ENCODE measurements at regions not wholly inside any gene's neighbourhood (a gene's known extent, or its start where the extent isn't known, plus 50 kb on each side); places are given as distances from the start of the nearest gene placed in this dataset.

DNA sequence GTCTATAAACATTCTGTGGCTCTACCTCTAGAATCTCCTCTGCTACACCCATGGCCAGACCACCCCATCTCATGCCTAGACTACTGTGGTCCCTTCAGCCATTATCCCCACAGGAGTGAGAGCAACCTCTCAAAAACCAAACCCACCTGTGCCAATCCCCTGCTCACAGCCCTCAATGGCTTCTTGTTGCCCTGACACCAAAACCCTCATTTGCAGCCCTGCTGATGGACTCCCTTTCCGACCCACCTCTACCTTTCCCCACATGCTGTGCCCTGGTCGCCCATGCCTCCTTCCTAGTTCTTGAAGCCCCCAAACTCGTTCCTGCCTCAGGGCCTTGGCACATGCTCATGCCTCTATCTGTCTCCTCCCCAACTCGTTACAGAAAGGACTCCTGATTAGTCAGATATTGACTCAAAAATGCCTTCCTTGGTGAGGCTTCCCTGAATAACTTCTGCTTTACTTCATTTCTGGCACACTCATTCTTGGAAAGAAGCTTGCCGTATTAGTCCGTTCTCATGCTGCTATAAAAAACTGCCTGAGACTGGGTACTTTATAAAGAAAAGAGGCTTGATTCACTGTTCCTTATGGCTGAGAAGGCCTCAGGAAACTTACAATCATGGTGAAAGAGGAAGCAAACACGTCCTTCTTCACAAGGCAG is 104.2 kb downstream of the TEX36 start:
- no peaks in the 10 kb centered on the region; the same call in 2 of the 3 replicates for H3K9me3 ChIP-seq (replicated peaks; ENCODE audit: control insufficient read depth, insufficient read depth, low read length)
- BruUV-seq (replicated peaks) = no TSS peak
- no peaks in the 10 kb centered on the region for H4K20me1 ChIP-seq (ENCODE audit: control insufficient read depth, insufficient read depth)
- FAIRE-seq (no peak), DNase-seq (ENCODE audit: low read depth, low spot score) (no peak), ATAC-seq (no peak)
- RAD21 ChIA-PET (ENCODE audit: unreplicated experiment) = no interaction called here
- H3K4me3 ChIP-seq = no peak overlapping the region
- H2AFZ ChIP-seq (ENCODE audit: control insufficient read depth, low read depth, low read length) = no peak overlapping the region
- H3K4me1 ChIP-seq (ENCODE audit: control insufficient read depth, insufficient read depth, low read length) = no peaks in the 10 kb centered on the region
- intact Hi-C loops (cut with micrococcal nuclease; ENCODE audit: unreplicated experiment) (no loop called here), in situ Hi-C loops (cut with MboI) (no loop called here)
- H3K4me2 ChIP-seq (ENCODE audit: control insufficient read depth, insufficient read depth) = no peak overlapping the region
- H3K9ac ChIP-seq (ENCODE audit: control insufficient read depth, insufficient read depth, low read length) = no peak overlapping the region
- H3K79me2 ChIP-seq (ENCODE audit: control insufficient read depth, insufficient read depth, low read length) = no peaks in the 10 kb centered on the region
- peaks cover 0 to 3% of the 10 kb centered on the region in 2 experiments; a peak in 2 of 4 replicates for H3K27me3 ChIP-seq (replicated peaks in 1 of 2; ENCODE audit: control insufficient read depth in 2 of 2, insufficient read depth in 2 of 2, low read length in 1 of 2)
- POLR2A ChIA-PET = no interaction called here
- no peak overlapping the region for H3K27ac ChIP-seq (ENCODE audit: control insufficient read depth, insufficient read depth)
- WGBS (ENCODE audit: insufficient coverage, insufficient replicate concordance, low lambda C conversion rate, missing lambda C conversion rate) = 1% methylated on average over 7 of the region's 7 CpGs
- no peaks in the 10 kb centered on the region for H3K36me3 ChIP-seq (ENCODE audit: control insufficient read depth in 2 of 2, insufficient read depth in 2 of 2, low read length in 1 of 2)
- SMC1A ChIA-PET (ENCODE audit: uncharacterized antibody, unreplicated experiment) = no interaction called here
- CTCF ChIA-PET = no interaction called here
- TF ChIP-seq MXI1 (IDR thresholded peaks at IDR 0.05; ENCODE audit: low read depth, low read length) (no peak), WRNIP1 (IDR thresholded peaks at IDR 0.05; ENCODE audit: borderline replicate concordance, low read depth, low read length) (no peak), SMARCA5 (IDR thresholded peaks at IDR 0.05) (no peak), ZNF207 (IDR thresholded peaks at IDR 0.05; ENCODE audit: borderline replicate concordance) (no peak), ATF7 (IDR thresholded peaks at IDR 0.05; ENCODE audit: low read depth) (no peak), ATF3 (IDR thresholded peaks at IDR 0.05; ENCODE audit: borderline replicate concordance, extremely low read depth, low read depth, low read length) (no peak), ZBED1 (IDR thresholded peaks at IDR 0.05; ENCODE audit: borderline replicate concordance) (no peak), SMAD1 (IDR thresholded peaks at IDR 0.05; ENCODE audit: low read depth, partially characterized antibody) (no peak), SUZ12 (IDR thresholded peaks at IDR 0.05; ENCODE audit: unreplicated experiment) (no peak), BHLHE40 (IDR thresholded peaks at IDR 0.05; ENCODE audit: borderline replicate concordance in 1 of 2, low read depth in 2 of 2, low read length in 1 of 2) (no peak), POLR2AphosphoS5 (IDR thresholded peaks at IDR 0.05; ENCODE audit: low read length) (no peak), KLF5 (IDR thresholded peaks at IDR 0.05; ENCODE audit: partially characterized antibody) (no peak), SMC3 (IDR thresholded peaks at IDR 0.05; ENCODE audit: borderline replicate concordance, low read length) (no peak), CBX3 (IDR thresholded peaks at IDR 0.05; ENCODE audit: borderline replicate concordance, low read depth) (no peak), RBBP5 (conservative IDR thresholded peaks at IDR 0.05) (no peak), IKZF1 (conservative IDR thresholded peaks at IDR 0.05) (no peak), RAD51 (IDR thresholded peaks at IDR 0.05) (no peak), RB1 (IDR thresholded peaks at IDR 0.05; ENCODE audit: borderline replicate concordance) (no peak)
- TF ChIP-seq, protein P1, sequence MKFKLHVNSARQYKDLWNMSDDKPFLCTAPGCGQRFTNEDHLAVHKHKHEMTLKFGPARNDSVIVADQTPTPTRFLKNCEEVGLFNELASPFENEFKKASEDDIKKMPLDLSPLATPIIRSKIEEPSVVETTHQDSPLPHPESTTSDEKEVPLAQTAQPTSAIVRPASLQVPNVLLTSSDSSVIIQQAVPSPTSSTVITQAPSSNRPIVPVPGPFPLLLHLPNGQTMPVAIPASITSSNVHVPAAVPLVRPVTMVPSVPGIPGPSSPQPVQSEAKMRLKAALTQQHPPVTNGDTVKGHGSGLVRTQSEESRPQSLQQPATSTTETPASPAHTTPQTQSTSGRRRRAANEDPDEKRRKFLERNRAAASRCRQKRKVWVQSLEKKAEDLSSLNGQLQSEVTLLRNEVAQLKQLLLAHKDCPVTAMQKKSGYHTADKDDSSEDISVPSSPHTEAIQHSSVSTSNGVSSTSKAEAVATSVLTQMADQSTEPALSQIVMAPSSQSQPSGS (IDR thresholded peaks at IDR 0.05; ENCODE audit: low read length) = no peak
